Osteoblast (primary cell): ENCODE measurements at regions not wholly inside any gene's neighbourhood (a gene's known extent, or its start where the extent isn't known, plus 50 kb on each side); places are given as distances from the start of the nearest gene placed in this dataset.

Experiments
- DNase-seq: peaks from one replicate; pipeline ENCODE4 v3.0.0; 2011; ENCODE audit warnings: low spot score, mixed read lengths; ENCODE audit not compliant: insufficient read length; ENCODE audit errors: missing footprints
- H2AFZ ChIP-seq: 2 replicates; pipeline ENCODE4 v1.6.0; 2011; ENCODE audit warnings: mild to moderate bottlenecking, low read length
- H3K27ac ChIP-seq: 2 replicates; pipeline ENCODE4 v1.5.1; 2011; ENCODE audit warnings: mild to moderate bottlenecking, low read depth, low read length, moderate library complexity
- H3K27me3 ChIP-seq: 2 replicates; pipeline ENCODE4 v1.6.0; 2012; ENCODE audit warnings: mild to moderate bottlenecking, control low read depth, inconsistent platforms, low read length, moderate library complexity; ENCODE audit not compliant: insufficient read depth
- H3K36me3 ChIP-seq: 2 replicates; pipeline ENCODE4 v1.5.1; 2011; ENCODE audit warnings: mild to moderate bottlenecking, low read length, control low read depth, moderate library complexity; ENCODE audit not compliant: insufficient read depth
- H3K4me1 ChIP-seq: 2 replicates; pipeline ENCODE4 v1.5.1; 2011; ENCODE audit warnings: mild to moderate bottlenecking, low read length, control low read depth, moderate library complexity; ENCODE audit not compliant: insufficient read depth
- H3K4me2 ChIP-seq: 2 replicates; pipeline ENCODE4 v1.6.0; 2011; ENCODE audit warnings: mild to moderate bottlenecking, low read length; ENCODE audit not compliant: insufficient read depth
- H3K4me3 ChIP-seq: fragments of 200-600 bp; sonication (generic); 3 replicates; pipeline ENCODE4 v1.5.1; 2012; ENCODE audit warnings: mild to moderate bottlenecking, low read length, inconsistent platforms; ENCODE audit not compliant: insufficient read depth
- H3K79me2 ChIP-seq: 2 replicates; pipeline ENCODE4 v1.6.0; 2012; ENCODE audit warnings: mild to moderate bottlenecking, low read length, control low read depth, inconsistent platforms; ENCODE audit not compliant: insufficient read depth
- H3K9me3 ChIP-seq: 2 replicates; pipeline ENCODE4 v1.5.1; 2011; ENCODE audit warnings: low read depth, low read length, control low read depth
- H4K20me1 ChIP-seq: 2 replicates; pipeline ENCODE4 v1.6.0; 2012; ENCODE audit warnings: mild to moderate bottlenecking, low read length, control low read depth; ENCODE audit not compliant: insufficient read depth
- CTCF ChIP-seq: IDR thresholded peaks from 2 replicates; pipeline ENCODE4 v1.5.1; 2011; ENCODE audit warnings: mild to moderate bottlenecking, low read depth, low read length, moderate library complexity; ENCODE audit errors: extremely low read depth

GRCh38 chr9:21554813-21555212 is 72.7 kb upstream of the IFNE start:
- Histone ChIP-seq H3K4me3 (peak overlapping the region; percentile 75), H2AFZ (no peak overlapping the region), H3K36me3 (peaks cover 4% of the 10 kb centered on the region), H3K4me2 (peak overlapping the region; percentile 84), H4K20me1 (no peaks in the 10 kb centered on the region), H3K9me3 (no peaks in the 10 kb centered on the region), H3K27me3 (no peaks in the 10 kb centered on the region), H3K4me1 (peaks cover 48% of the 10 kb centered on the region), H3K79me2 (peaks cover 100% of the 10 kb centered on the region), H3K27ac (peak overlapping the region; percentile 94)
- TF ChIP-seq CTCF, result no peak
- DNase-seq, result no peak

GRCh38 chr9:21555911-21556310 is 73.8 kb upstream of the IFNE start:
- DNase-seq, result no peak
- Histone ChIP-seq H3K36me3 (no peaks in the 10 kb centered on the region), H3K4me3 (peak overlapping the region; percentile 75)

GRCh38 chr9:21556581-21557427 is 74.7 kb upstream of the IFNE start:
- H3K27me3 ChIP-seq, result no peaks in the 10 kb centered on the region
- peak overlapping the region; percentile 84 for H3K4me2 ChIP-seq
- TF ChIP-seq CTCF, result no peak
- DNase-seq, result no peak
- peaks cover 90% of the 10 kb centered on the region for H3K79me2 ChIP-seq
- peaks cover 37% of the 10 kb centered on the region for H3K4me1 ChIP-seq
- H3K36me3 ChIP-seq, result no peaks in the 10 kb centered on the region
- no peak overlapping the region for H2AFZ ChIP-seq
- no peaks in the 10 kb centered on the region for H4K20me1 ChIP-seq
- H3K27ac ChIP-seq, result peak overlapping the region; percentile 94
- peak overlapping the region; percentile 75 for H3K4me3 ChIP-seq
- no peaks in the 10 kb centered on the region for H3K9me3 ChIP-seq

More at GRCh38 chr9:21555911-21556310, 73.8 kb upstream of the IFNE start:
- Histone ChIP-seq H3K4me2 (peak overlapping the region; percentile 84), H3K79me2 (peaks cover 98% of the 10 kb centered on the region), H3K27ac (peak overlapping the region; percentile 94), H3K27me3 (no peaks in the 10 kb centered on the region), H3K9me3 (no peaks in the 10 kb centered on the region), H4K20me1 (no peaks in the 10 kb centered on the region), H3K4me1 (peaks cover 45% of the 10 kb centered on the region), H2AFZ (no peak overlapping the region)
- TF ChIP-seq CTCF, result no peak

- no peaks in the 10 kb centered on the region for H3K9me3 ChIP-seq
- no peak for DNase-seq
- no peaks in the 10 kb centered on the region for H3K27me3 ChIP-seq
- peak overlapping the region; percentile 75 for H3K4me3 ChIP-seq
- peak overlapping the region; percentile 94 for H3K27ac ChIP-seq
- H3K36me3 ChIP-seq, result no peaks in the 10 kb centered on the region
- H4K20me1 ChIP-seq, result no peaks in the 10 kb centered on the region
- peak overlapping the region; percentile 84 for H3K4me2 ChIP-seq
- no peak overlapping the region for H2AFZ ChIP-seq
- H3K4me1 ChIP-seq, result peaks cover 34% of the 10 kb centered on the region
- no peak for TF ChIP-seq CTCF
- H3K79me2 ChIP-seq, result peaks cover 86% of the 10 kb centered on the region
These were observed 75.3 kb upstream of the IFNE start for GRCh38 chr9:21557428-21557768.
